ENCODE measurements at regions not wholly inside any gene's neighbourhood (a gene's known extent, or its start where the extent isn't known, plus 50 kb on each side); places are given as distances from the start of the nearest gene placed in this dataset.
"Not testable (repeated sequence)": the region's sequence is repeated elsewhere in the genome, so short reads cannot be mapped to it uniquely, and the experiment has no call there.

- not testable (repeated sequence) for TF ChIP-seq ZNF879 (CRISPR knock-in tag; IDR thresholded peaks at IDR 0.05); SP2 (CRISPR knock-in tag; IDR thresholded peaks at IDR 0.05); ZNF468 (CRISPR knock-in tag; IDR thresholded peaks at IDR 0.05); MAFK (conservative IDR thresholded peaks at IDR 0.05 in 1 of 2, IDR thresholded peaks at IDR 0.05 in 1 of 2; ENCODE audit: low read length in 2 of 2); POLR2A (IDR thresholded peaks at IDR 0.05; ENCODE audit: insufficient read depth in 1 of 2, low read depth in 2 of 2, low read length in 2 of 2); CTCF (CRISPR knock-in tag; IDR thresholded peaks at IDR 0.05); HOMEZ (CRISPR knock-in tag; IDR thresholded peaks at IDR 0.05; ENCODE audit: low read depth); ZBTB1 (CRISPR knock-in tag; IDR thresholded peaks at IDR 0.05; ENCODE audit: borderline replicate concordance); DMAP1 (CRISPR knock-in tag; IDR thresholded peaks at IDR 0.05); SP1 (IDR thresholded peaks at IDR 0.05); SP1 (CRISPR knock-in tag; IDR thresholded peaks at IDR 0.05)
- TF ChIP-seq, protein P1, sequence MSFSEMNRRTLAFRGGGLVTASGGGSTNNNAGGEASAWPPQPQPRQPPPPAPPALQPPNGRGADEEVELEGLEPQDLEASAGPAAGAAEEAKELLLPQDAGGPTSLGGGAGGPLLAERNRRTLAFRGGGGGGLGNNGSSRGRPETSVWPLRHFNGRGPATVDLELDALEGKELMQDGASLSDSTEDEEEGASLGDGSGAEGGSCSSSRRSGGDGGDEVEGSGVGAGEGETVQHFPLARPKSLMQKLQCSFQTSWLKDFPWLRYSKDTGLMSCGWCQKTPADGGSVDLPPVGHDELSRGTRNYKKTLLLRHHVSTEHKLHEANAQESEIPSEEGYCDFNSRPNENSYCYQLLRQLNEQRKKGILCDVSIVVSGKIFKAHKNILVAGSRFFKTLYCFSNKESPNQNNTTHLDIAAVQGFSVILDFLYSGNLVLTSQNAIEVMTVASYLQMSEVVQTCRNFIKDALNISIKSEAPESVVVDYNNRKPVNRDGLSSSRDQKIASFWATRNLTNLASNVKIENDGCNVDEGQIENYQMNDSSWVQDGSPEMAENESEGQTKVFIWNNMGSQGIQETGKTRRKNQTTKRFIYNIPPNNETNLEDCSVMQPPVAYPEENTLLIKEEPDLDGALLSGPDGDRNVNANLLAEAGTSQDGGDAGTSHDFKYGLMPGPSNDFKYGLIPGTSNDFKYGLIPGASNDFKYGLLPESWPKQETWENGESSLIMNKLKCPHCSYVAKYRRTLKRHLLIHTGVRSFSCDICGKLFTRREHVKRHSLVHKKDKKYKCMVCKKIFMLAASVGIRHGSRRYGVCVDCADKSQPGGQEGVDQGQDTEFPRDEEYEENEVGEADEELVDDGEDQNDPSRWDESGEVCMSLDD (CRISPR knock-in tag; IDR thresholded peaks at IDR 0.05; ENCODE audit: borderline replicate concordance), result not testable (repeated sequence)
Observed at GRCh38 chr1:219707885-219708284, 95.0 kb upstream of the ZC3H11B start.

Measured in HepG2 (cell line).